Subcutaneous abdominal adipose tissue (tissue), 5 donors: ENCODE measurements at regions not wholly inside any gene's neighbourhood (a gene's known extent, or its start where the extent isn't known, plus 50 kb on each side); places are given as distances from the start of the nearest gene placed in this dataset.
"Not testable (repeated sequence)": the region's sequence is repeated elsewhere in the genome, so short reads cannot be mapped to it uniquely, and the experiment has no call there.

ENCODE experiments used
- H3K27ac ChIP-seq: one replicate; pipeline ENCODE4 v1.7.0; 2013; ENCODE audit warnings: low read depth, mild to moderate bottlenecking, inconsistent platforms, low read length, moderate library complexity
- H3K27me3 ChIP-seq, 5 donors: one replicate each; pipeline ENCODE4 v1.7.0; 2013; ENCODE audit warnings: low read length in 5 of 5, inconsistent platforms in 1 of 5; ENCODE audit not compliant: control insufficient read depth in 5 of 5, insufficient read depth in 4 of 5
- H3K36me3 ChIP-seq, 5 donors: one replicate each; pipeline ENCODE4 v1.7.0; 2013; ENCODE audit warnings: low read length in 5 of 5; ENCODE audit not compliant: control insufficient read depth in 5 of 5, insufficient read depth in 5 of 5
- H3K4me1 ChIP-seq, 5 donors: one replicate each; pipeline ENCODE4 v1.7.0; 2013; ENCODE audit warnings: low read length in 5 of 5, mild to moderate bottlenecking in 3 of 5, moderate library complexity in 1 of 5; ENCODE audit not compliant: control insufficient read depth in 5 of 5, insufficient read depth in 5 of 5
- H3K4me3 ChIP-seq, 5 donors: one replicate each; pipeline ENCODE4 v1.7.0; 2013; ENCODE audit warnings: low read length in 5 of 5, low read depth in 1 of 5
- H3K9ac ChIP-seq, 5 donors: one replicate each; pipeline ENCODE4 v1.7.0; 2013; ENCODE audit warnings: low read length in 5 of 5, mild to moderate bottlenecking in 4 of 5, moderate library complexity in 3 of 5
- H3K9me3 ChIP-seq, 5 donors: one replicate each; pipeline ENCODE4 v1.7.0; 2013; ENCODE audit warnings: low read length in 5 of 5; ENCODE audit not compliant: control insufficient read depth in 5 of 5
- donor health status: healthy.
- donor health status: healthy.
- donor health status: healthy.
- donor health status: healthy.
- donor health status: healthy.

GRCh38 chr17:51475730-51476129 lies 215.4 kb downstream of the UTP18 start:
- no peaks in the 10 kb centered on the region for H3K4me1 ChIP-seq
- peaks cover 0 to 4% (median 4%) of the 10 kb centered on the region in 5 donors for H3K27me3 ChIP-seq
- no peak overlapping the region for H3K9ac ChIP-seq
- H3K27ac ChIP-seq: no peak overlapping the region
- H3K9me3 ChIP-seq: peaks cover 0 to 2% (median 0%) of the 10 kb centered on the region in 5 donors
- H3K36me3 ChIP-seq: no peaks in the 10 kb centered on the region
- H3K4me3 ChIP-seq: no peak overlapping the region

DNA sequence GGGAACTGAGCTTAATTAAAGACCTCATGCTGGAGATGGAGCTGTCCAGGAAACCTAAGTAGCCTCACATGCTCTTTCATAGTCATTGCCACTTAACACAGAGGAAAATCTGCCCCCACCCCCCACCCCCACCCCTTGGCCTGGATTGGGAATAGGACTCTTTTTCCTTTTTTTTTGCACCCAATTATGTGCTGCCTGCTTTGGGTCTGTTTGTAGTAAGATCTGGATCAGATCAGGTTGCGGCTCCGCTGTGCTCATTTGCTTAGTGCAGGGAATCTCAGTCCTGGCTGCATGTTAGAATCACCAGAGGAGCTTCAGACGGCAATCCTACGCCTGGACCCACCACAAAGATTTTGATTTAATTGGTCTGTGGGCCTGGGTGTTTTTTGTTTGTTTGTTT lies 219.0 kb downstream of the UTP18 start:
- no peaks in the 10 kb centered on the region for H3K4me1 ChIP-seq
- H3K9ac ChIP-seq: no peak overlapping the region
- H3K36me3 ChIP-seq: no peaks in the 10 kb centered on the region
- peaks cover 2 to 8% (median 6%) of the 10 kb centered on the region in 5 donors for H3K9me3 ChIP-seq
- no peak overlapping the region for H3K27ac ChIP-seq
- no peak overlapping the region for H3K4me3 ChIP-seq
- peaks cover 0 to 4% (median 2%) of the 10 kb centered on the region in 5 donors for H3K27me3 ChIP-seq

- no peak overlapping the region for H3K9ac ChIP-seq
- peaks cover 0 to 4% (median 2%) of the 10 kb centered on the region in 5 donors for H3K27me3 ChIP-seq
- H3K36me3 ChIP-seq: no peaks in the 10 kb centered on the region
- no peak overlapping the region for H3K27ac ChIP-seq
- H3K4me3 ChIP-seq: no peak overlapping the region
- H3K4me1 ChIP-seq: no peaks in the 10 kb centered on the region
- H3K9me3 ChIP-seq: peaks cover 2 to 8% (median 7%) of the 10 kb centered on the region in 5 donors
These were observed 221.0 kb downstream of the UTP18 start for GRCh38 chr17:51481370-51481769.

GRCh38 chr17:51482248-51482647 lies 221.9 kb downstream of the UTP18 start:
- not testable (repeated sequence) for H3K9me3 ChIP-seq, H3K27ac ChIP-seq, H3K4me1 ChIP-seq, H3K9ac ChIP-seq, H3K4me3 ChIP-seq, H3K27me3 ChIP-seq, H3K36me3 ChIP-seq

- no peak overlapping the region for H3K4me3 ChIP-seq
- no peak overlapping the region for H3K9ac ChIP-seq
- H3K27ac ChIP-seq: no peak overlapping the region
- peaks cover 0 to 7% (median 0%) of the 10 kb centered on the region in 5 donors for H3K27me3 ChIP-seq
- no peaks in the 10 kb centered on the region for H3K4me1 ChIP-seq
- H3K9me3 ChIP-seq: peaks cover 0 to 8% (median 6%) of the 10 kb centered on the region in 5 donors
- no peaks in the 10 kb centered on the region for H3K36me3 ChIP-seq
These were observed 225.7 kb downstream of the UTP18 start for GRCh38 chr17:51486091-51486490.

DNA sequence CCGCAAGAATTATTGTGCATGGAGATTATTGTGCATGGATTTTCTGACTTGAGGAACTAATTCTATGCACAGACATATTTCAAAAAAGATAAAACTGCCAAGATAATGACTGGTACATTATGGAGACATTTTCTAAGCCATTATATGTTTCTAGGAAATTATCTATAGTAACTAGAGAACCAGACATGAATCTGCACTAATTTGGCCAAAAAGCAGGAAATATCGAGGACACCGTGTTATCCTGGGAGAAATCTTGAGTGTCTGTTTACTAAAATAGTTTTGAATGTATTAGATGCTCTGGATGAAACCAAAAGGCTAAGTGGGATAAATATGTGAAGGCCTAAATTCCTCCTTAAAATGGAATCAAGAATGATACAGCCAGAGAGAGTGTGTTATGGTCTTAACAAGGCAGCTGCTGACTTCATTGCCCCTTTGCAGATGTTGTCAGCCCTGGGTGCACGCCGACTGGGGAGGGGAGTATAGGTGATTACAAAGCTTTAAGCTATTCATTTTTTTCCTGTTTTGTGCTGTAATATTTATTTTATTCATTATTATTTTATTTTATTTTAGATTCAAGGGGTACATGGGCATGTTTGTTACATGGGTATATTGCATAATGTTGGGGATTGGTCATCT lies 226.7 kb downstream of the UTP18 start:
- Histone ChIP-seq H3K9ac (no peak overlapping the region), H3K36me3 (no peaks in the 10 kb centered on the region), H3K9me3 (peaks cover 0 to 2% (median 0%) of the 10 kb centered on the region in 5 donors), H3K4me3 (no peak overlapping the region), H3K27ac (no peak overlapping the region), H3K4me1 (no peaks in the 10 kb centered on the region), H3K27me3 (peaks cover 0 to 7% (median 0%) of the 10 kb centered on the region in 5 donors)

- no peaks in the 10 kb centered on the region for H3K36me3 ChIP-seq
These were observed 227.6 kb downstream of the UTP18 start for GRCh38 chr17:51487947-51488346.

DNA sequence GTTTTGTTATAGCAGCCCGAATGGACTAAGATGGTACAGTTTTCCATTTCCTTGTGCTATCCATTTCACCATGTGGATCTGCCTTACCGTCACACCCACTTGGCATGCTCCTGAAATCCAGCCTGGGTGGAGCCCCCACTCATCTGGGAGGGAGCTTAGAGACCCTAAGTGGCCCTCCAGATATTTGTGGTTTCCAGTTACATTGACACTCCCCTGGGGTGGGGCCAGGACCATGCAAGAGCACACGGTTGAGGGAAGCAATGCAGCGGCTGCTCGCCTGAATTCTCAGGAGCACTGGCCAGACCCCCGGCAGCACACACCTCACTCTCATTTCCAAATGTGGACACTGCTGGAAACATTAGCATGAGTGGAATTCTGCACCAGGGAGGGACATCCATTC lies 231.1 kb downstream of the UTP18 start:
- Histone ChIP-seq H3K9me3 (peaks cover 0 to 3% (median 0%) of the 10 kb centered on the region in 5 donors), H3K4me3 (no peak overlapping the region), H3K36me3 (no peaks in the 10 kb centered on the region), H3K4me1 (no peaks in the 10 kb centered on the region), H3K27ac (no peak overlapping the region), H3K9ac (no peak overlapping the region), H3K27me3 (peaks cover 0 to 7% (median 0%) of the 10 kb centered on the region in 5 donors)

More at GRCh38 chr17:51487947-51488346, 227.6 kb downstream of the UTP18 start:
- H3K4me3 ChIP-seq: no peak overlapping the region
- H3K9me3 ChIP-seq: peaks cover 0 to 2% (median 0%) of the 10 kb centered on the region in 5 donors
- no peaks in the 10 kb centered on the region for H3K4me1 ChIP-seq
- H3K27me3 ChIP-seq: peaks cover 0 to 7% (median 0%) of the 10 kb centered on the region in 5 donors
- no peak overlapping the region for H3K27ac ChIP-seq
- no peak overlapping the region for H3K9ac ChIP-seq

- Histone ChIP-seq H3K27me3 (peaks cover 0 to 3% (median 0%) of the 10 kb centered on the region in 5 donors), H3K4me1 (no peaks in the 10 kb centered on the region), H3K36me3 (no peaks in the 10 kb centered on the region), H3K4me3 (no peak overlapping the region), H3K9me3 (peaks cover 0 to 3% (median 0%) of the 10 kb centered on the region in 5 donors), H3K9ac (no peak overlapping the region), H3K27ac (no peak overlapping the region)
These were observed 232.9 kb downstream of the UTP18 start for GRCh38 chr17:51493206-51493605.

GRCh38 chr17:51496378-51496777 lies 236.0 kb downstream of the UTP18 start:
- H3K9me3 ChIP-seq: peaks cover 0 to 3% (median 0%) of the 10 kb centered on the region in 5 donors
- H3K4me3 ChIP-seq: no peak overlapping the region
- H3K4me1 ChIP-seq: no peaks in the 10 kb centered on the region
- no peaks in the 10 kb centered on the region for H3K27me3 ChIP-seq
- no peak overlapping the region for H3K9ac ChIP-seq
- no peak overlapping the region for H3K27ac ChIP-seq
- no peaks in the 10 kb centered on the region for H3K36me3 ChIP-seq
